ENCODE measurements at regions not wholly inside any gene's neighbourhood (a gene's known extent, or its start where the extent isn't known, plus 50 kb on each side); places are given as distances from the start of the nearest gene placed in this dataset.

- DNase-seq (no peak), ATAC-seq (no peak)
- peaks cover 0 to 4% (median 0%) of the 10 kb centered on the region in 9 donors for H3K4me1 ChIP-seq
- no peak overlapping the region for H3K27ac ChIP-seq
- H3K27me3 ChIP-seq = no peaks in the 10 kb centered on the region
- peaks cover 0 to 2% (median 0%) of the 10 kb centered on the region in 11 donors for H3K9me3 ChIP-seq
- H3K36me3 ChIP-seq = no peaks in the 10 kb centered on the region
- WGBS, 2 donors = 83 to 87% methylated on average over 5 of the region's 5 CpGs
- intact Hi-C loops (cut with DNase I) = loop anchor here in 1 of 10 donors (5.0 kb wide), 1 partner anchor 38 kb away; no protein-coding TSS in a partner anchor
- no peak for TF ChIP-seq CTCF (IDR thresholded peaks at IDR 0.05)
- H3K4me3 ChIP-seq = no peak overlapping the region
These were observed 63.7 kb upstream of the CCDC112 start for GRCh38 chr5:115360046-115360685.

GRCh38 chr5:115355767-115356381, 59.4 kb upstream of the CCDC112 start:
- DNase-seq = no peak
- Histone ChIP-seq H3K4me3 (no peak overlapping the region), H3K36me3 (no peaks in the 10 kb centered on the region), H3K4me1 (peaks cover 0 to 7% (median 0%) of the 10 kb centered on the region in 9 donors), H3K9me3 (peaks cover 0 to 16% (median 0%) of the 10 kb centered on the region in 11 donors), H3K27ac (no peak overlapping the region), H3K27me3 (no peaks in the 10 kb centered on the region)
- no peak for TF ChIP-seq CTCF (IDR thresholded peaks at IDR 0.05)
- ATAC-seq = no peak
- 86 to 88% methylated on average over 4 of the region's 4 CpGs for WGBS, 2 donors
- intact Hi-C loops (cut with DNase I) = no loop called here

- no peak for DNase-seq
- Histone ChIP-seq H3K9me3 (peaks cover 0 to 16% (median 0%) of the 10 kb centered on the region in 11 donors), H3K27ac (no peak overlapping the region), H3K4me3 (no peak overlapping the region), H3K4me1 (peaks cover 0 to 7% (median 0%) of the 10 kb centered on the region in 9 donors), H3K36me3 (no peaks in the 10 kb centered on the region), H3K27me3 (no peaks in the 10 kb centered on the region)
- ATAC-seq = no peak
- intact Hi-C loops (cut with DNase I) = no loop called here
- 72 to 85% methylated on average over 1 of the region's 1 CpG for WGBS, 2 donors
- no peak for TF ChIP-seq CTCF (IDR thresholded peaks at IDR 0.05)
These were observed 58.6 kb upstream of the CCDC112 start for GRCh38 chr5:115355095-115355494.

GRCh38 chr5:115354246-115354645, 57.8 kb upstream of the CCDC112 start:
- 51 to 53% methylated on average over 5 of the region's 5 CpGs for WGBS, 2 donors
- no peak for TF ChIP-seq CTCF (IDR thresholded peaks at IDR 0.05)
- DNase-seq (no peak), ATAC-seq (no peak)
- peaks cover 0 to 16% (median 0%) of the 10 kb centered on the region in 11 donors for H3K9me3 ChIP-seq
- no peaks in the 10 kb centered on the region for H3K27me3 ChIP-seq
- peaks cover 0 to 12% (median 3%) of the 10 kb centered on the region in 9 donors for H3K4me1 ChIP-seq
- intact Hi-C loops (cut with DNase I) = loop anchor here in 1 of 10 donors (5.0 kb wide), 1 partner anchor 37 kb away; no protein-coding TSS in a partner anchor
- H3K36me3 ChIP-seq = no peaks in the 10 kb centered on the region
- no peak overlapping the region for H3K27ac ChIP-seq
- no peak overlapping the region for H3K4me3 ChIP-seq
